ENCODE measurements at regions not wholly inside any gene's neighbourhood (a gene's known extent, or its start where the extent isn't known, plus 50 kb on each side); places are given as distances from the start of the nearest gene placed in this dataset.
"Not testable (repeated sequence)": the region's sequence is repeated elsewhere in the genome, so short reads cannot be mapped to it uniquely, and the experiment has no call there.

- DNase-seq (ENCODE audit: low read depth in 1 of 2, low spot score in 2 of 2): no peak
- Histone ChIP-seq H3K27me3 (replicated peaks) (peaks cover 87% of the 10 kb centered on the region), H3K36me3 (no peaks in the 10 kb centered on the region), H3K4me3 (no peak overlapping the region), H3K4me1 (replicated peaks) (no peaks in the 10 kb centered on the region), H3K9me3 (replicated peaks) (no peaks in the 10 kb centered on the region), H3K27ac (no peak overlapping the region)
These were observed 50.3 kb downstream of the RBFOX3 start for GRCh38 chr17:79560527-79560926.

- Histone ChIP-seq H3K9me3 (replicated peaks) (no peaks in the 10 kb centered on the region), H3K27me3 (replicated peaks) (peaks cover 75% of the 10 kb centered on the region), H3K4me3 (no peak overlapping the region), H3K27ac (no peak overlapping the region), H3K36me3 (no peaks in the 10 kb centered on the region), H3K4me1 (replicated peaks) (no peaks in the 10 kb centered on the region)
- no peak for DNase-seq (ENCODE audit: low read depth in 1 of 2, low spot score in 2 of 2)
These were observed 51.6 kb downstream of the RBFOX3 start for GRCh38 chr17:79559111-79559887.

GRCh38 chr17:79558091-79558900 is 52.6 kb downstream of the RBFOX3 start:
- no peak for DNase-seq (ENCODE audit: low read depth in 1 of 2, low spot score in 2 of 2)
- H3K36me3 ChIP-seq: no peaks in the 10 kb centered on the region
- peaks cover 65% of the 10 kb centered on the region for H3K27me3 ChIP-seq (replicated peaks)
- H3K27ac ChIP-seq: no peak overlapping the region
- no peak overlapping the region for H3K4me3 ChIP-seq
- no peaks in the 10 kb centered on the region for H3K4me1 ChIP-seq (replicated peaks)
- H3K9me3 ChIP-seq (replicated peaks): no peaks in the 10 kb centered on the region

DNA sequence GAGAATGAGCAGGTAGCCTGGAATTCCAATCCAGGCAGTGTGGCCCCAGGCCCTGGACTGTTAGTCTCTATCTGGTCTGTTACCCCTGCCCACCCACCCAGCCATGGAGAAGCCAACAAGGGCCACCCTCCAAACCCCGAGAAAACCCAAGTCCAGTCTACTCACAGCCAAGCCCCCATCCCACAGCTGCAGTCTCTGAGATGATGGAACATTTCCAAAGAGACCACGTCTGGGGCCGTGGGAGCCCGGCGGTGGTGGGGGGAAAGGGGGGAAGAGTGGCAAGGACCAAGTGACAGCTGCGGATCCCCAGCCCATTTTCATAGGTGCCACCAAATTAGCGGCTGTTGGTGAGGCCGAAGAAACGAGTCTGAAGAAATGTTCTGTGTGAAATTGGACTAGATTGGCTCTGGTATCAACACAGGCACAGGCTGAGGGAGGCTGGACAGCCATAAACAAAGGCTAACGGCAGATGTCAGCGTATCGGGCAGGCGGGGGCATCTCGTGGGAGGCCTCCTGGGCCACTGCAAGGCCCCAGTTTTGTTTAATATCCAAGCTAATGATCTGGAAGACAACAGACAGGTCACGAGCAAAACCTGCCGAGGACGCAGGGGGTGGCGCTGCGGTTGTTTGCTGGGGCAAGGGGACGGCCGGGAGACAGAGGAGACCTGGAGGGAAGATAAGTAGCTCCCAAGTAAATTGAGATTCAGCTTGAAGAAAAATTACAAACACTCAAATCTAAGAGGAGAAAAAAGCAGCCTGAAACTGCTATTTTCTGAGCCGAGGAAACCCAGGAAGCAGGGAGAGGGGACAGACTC is 53.4 kb downstream of the RBFOX3 start:
- peaks cover 57% of the 10 kb centered on the region for H3K27me3 ChIP-seq (replicated peaks)

DNA sequence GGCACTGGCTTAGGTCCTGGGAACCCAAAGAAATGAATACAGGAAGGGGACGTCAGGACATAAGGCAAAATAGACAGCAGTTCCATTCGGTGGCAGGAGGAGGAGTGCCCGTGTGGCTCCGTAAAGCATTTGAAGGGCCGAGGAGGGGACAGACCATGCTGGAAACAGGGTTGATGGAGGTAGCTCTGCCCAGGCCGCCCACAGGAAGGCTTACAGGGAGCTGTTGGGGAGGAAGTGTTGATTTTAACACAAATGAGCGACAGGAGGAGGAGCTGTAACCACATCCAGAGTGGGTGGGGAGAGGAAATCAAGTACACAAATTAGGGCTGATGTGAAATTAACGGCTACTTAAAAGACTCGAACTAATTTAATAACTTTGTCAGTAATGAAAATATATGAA is 54.6 kb downstream of the RBFOX3 start:
- Histone ChIP-seq H3K27me3 (replicated peaks) (peaks cover 45% of the 10 kb centered on the region), H3K4me1 (replicated peaks) (no peaks in the 10 kb centered on the region), H3K9me3 (replicated peaks) (no peaks in the 10 kb centered on the region), H3K36me3 (no peaks in the 10 kb centered on the region), H3K27ac (no peak overlapping the region), H3K4me3 (no peak overlapping the region)
- no peak for DNase-seq (ENCODE audit: low read depth in 1 of 2, low spot score in 2 of 2)

More for the DNA sequence above, 53.4 kb downstream of the RBFOX3 start:
- Histone ChIP-seq H3K27ac (no peak overlapping the region), H3K4me3 (no peak overlapping the region), H3K36me3 (no peaks in the 10 kb centered on the region), H3K9me3 (replicated peaks) (no peaks in the 10 kb centered on the region), H3K4me1 (replicated peaks) (no peaks in the 10 kb centered on the region)
- DNase-seq (ENCODE audit: low read depth in 1 of 2, low spot score in 2 of 2): no peak

GRCh38 chr17:79555543-79555942 is 55.3 kb downstream of the RBFOX3 start:
- Histone ChIP-seq H3K9me3 (replicated peaks) (no peaks in the 10 kb centered on the region), H3K36me3 (no peaks in the 10 kb centered on the region)
- DNase-seq (ENCODE audit: low read depth in 1 of 2, low spot score in 2 of 2): no peak

DNA sequence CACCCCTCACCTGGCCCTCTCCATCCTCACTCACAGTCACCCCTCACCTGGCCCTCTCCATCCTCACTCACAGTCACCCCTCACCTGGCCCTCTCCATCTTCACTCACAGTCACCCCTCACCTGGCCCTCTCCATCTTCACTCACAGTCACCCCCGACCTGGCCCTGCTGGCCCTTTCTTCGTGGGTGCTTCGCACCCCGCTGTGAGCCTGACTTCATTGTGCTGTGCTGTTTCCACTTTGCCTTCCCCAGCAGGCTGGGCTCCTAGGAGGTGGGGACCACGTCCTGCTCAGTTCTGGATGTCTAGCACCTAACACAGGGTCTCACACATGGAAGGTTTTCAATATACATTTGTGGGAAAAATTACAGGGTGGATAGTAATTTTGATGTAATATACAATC is 56.5 kb downstream of the RBFOX3 start:
- H3K27me3 ChIP-seq (replicated peaks): peaks cover 41% of the 10 kb centered on the region
- not testable (repeated sequence) for H3K27ac ChIP-seq; H3K36me3 ChIP-seq; H3K9me3 ChIP-seq (replicated peaks); H3K4me1 ChIP-seq (replicated peaks); DNase-seq (ENCODE audit: low read depth in 1 of 2, low spot score in 2 of 2); H3K4me3 ChIP-seq

More at GRCh38 chr17:79555543-79555942, 55.3 kb downstream of the RBFOX3 start:
- H3K27ac ChIP-seq: no peak overlapping the region
- H3K4me1 ChIP-seq (replicated peaks): no peaks in the 10 kb centered on the region
- no peak overlapping the region for H3K4me3 ChIP-seq
- peaks cover 44% of the 10 kb centered on the region for H3K27me3 ChIP-seq (replicated peaks)

GRCh38 chr17:79552824-79553223 is 58.0 kb downstream of the RBFOX3 start:
- Histone ChIP-seq H3K27me3 (replicated peaks) (peaks cover 42% of the 10 kb centered on the region), H3K4me3 (no peak overlapping the region), H3K36me3 (no peaks in the 10 kb centered on the region), H3K4me1 (replicated peaks) (no peaks in the 10 kb centered on the region), H3K9me3 (replicated peaks) (no peaks in the 10 kb centered on the region), H3K27ac (no peak overlapping the region)
- DNase-seq (ENCODE audit: low read depth in 1 of 2, low spot score in 2 of 2): no peak

- no peaks in the 10 kb centered on the region for H3K9me3 ChIP-seq (replicated peaks)
- H3K4me1 ChIP-seq (replicated peaks): no peaks in the 10 kb centered on the region
- H3K27me3 ChIP-seq (replicated peaks): peaks cover 42% of the 10 kb centered on the region
- no peaks in the 10 kb centered on the region for H3K36me3 ChIP-seq
- DNase-seq (ENCODE audit: low read depth in 1 of 2, low spot score in 2 of 2): no peak
- H3K27ac ChIP-seq: no peak overlapping the region
- H3K4me3 ChIP-seq: no peak overlapping the region
These were observed 58.4 kb downstream of the RBFOX3 start for GRCh38 chr17:79552405-79552804.

DNA sequence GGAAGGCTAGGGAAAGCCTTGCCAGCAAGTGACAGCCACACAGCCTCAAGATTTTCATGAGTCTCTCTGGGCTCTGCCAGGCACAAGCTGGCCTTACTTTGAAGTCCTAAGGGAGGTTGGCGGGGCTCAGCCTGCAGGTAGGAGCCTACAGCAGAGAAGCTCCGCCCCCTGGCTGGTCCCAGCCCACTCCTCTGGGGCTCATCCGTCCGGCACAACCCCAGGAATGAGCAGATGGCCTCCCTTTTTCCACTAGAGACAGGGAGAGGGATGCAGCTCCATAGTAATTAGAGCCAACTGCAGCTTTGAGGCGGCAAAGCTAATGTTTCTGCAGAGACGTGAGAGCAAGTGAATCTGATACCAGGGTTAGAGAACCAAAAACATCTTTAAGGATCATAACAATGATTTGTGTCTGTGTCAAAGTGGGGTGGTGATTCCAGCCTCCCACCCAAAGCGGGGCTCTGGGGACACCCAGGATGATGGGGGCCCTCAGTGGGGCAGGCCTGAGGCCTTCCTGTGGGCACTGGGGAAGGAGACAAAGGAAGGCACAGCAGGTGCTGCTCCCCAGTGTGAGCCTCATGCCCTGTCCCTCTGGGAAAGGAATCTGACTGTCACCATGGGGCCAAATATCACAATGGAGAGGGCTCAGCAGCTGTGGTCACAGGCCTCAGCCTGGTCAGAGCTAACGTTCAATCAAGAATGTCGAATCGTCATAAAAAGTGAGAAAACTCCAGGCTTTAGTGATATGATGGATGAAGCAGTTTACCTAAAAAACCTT is 61.5 kb downstream of the RBFOX3 start:
- Histone ChIP-seq H3K27ac (no peak overlapping the region), H3K36me3 (no peaks in the 10 kb centered on the region), H3K27me3 (replicated peaks) (peaks cover 58% of the 10 kb centered on the region), H3K9me3 (replicated peaks) (no peaks in the 10 kb centered on the region), H3K4me3 (no peak overlapping the region), H3K4me1 (replicated peaks) (no peaks in the 10 kb centered on the region)
- DNase-seq (ENCODE audit: low read depth in 1 of 2, low spot score in 2 of 2): no peak

- Histone ChIP-seq H3K9me3 (replicated peaks) (no peaks in the 10 kb centered on the region), H3K27me3 (replicated peaks) (peaks cover 69% of the 10 kb centered on the region), H3K4me1 (replicated peaks) (no peaks in the 10 kb centered on the region), H3K4me3 (no peak overlapping the region), H3K27ac (no peak overlapping the region), H3K36me3 (no peaks in the 10 kb centered on the region)
- DNase-seq (ENCODE audit: low read depth in 1 of 2, low spot score in 2 of 2): no peak
These were observed 62.7 kb downstream of the RBFOX3 start for GRCh38 chr17:79548116-79548515.

DNA sequence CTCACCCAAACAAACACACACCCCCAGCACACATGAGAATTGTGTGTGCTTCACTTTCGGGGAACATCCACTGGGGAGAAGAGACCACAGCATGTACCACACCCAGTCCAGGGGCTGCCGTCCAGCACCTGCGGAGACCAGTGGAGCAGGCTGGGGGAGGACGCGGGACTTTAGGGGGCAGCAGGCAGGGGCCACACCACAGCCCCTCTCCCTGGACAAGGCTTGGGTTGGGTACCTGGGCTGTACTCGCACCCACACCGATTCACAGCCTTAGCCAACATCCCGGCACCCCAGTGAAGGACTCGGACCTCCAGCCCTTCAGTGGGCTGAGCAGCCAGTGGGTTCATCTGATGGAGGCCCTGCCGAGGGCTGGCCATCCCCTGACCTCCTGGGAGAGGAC is 63.3 kb downstream of the RBFOX3 start:
- no peaks in the 10 kb centered on the region for H3K4me1 ChIP-seq (replicated peaks)
- no peak overlapping the region for H3K27ac ChIP-seq
- H3K4me3 ChIP-seq: no peak overlapping the region
- no peaks in the 10 kb centered on the region for H3K9me3 ChIP-seq (replicated peaks)
- H3K36me3 ChIP-seq: no peaks in the 10 kb centered on the region
- DNase-seq (ENCODE audit: low read depth in 1 of 2, low spot score in 2 of 2): no peak
- H3K27me3 ChIP-seq (replicated peaks): peaks cover 74% of the 10 kb centered on the region

DNA sequence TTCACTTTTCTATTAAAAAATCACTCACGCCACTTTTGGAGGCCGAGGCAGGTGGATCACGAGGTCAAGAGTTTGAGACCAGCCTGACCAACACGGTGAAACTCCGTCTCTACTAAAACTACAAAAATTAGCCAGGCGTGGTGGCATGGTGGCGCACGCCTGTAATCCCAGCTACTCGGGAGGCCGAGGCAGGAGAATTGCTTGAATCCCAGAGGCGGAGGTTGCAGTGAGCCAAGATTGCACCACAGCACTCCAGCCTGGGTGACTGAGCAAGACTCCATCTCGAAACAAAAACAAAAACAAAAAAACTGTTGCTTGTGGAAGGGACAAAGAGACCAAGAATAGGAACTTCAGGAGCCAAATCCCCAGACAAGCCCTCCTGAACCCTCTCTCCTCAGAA is 63.7 kb downstream of the RBFOX3 start:
- not testable (repeated sequence) for H3K4me1 ChIP-seq (replicated peaks); H3K9me3 ChIP-seq (replicated peaks); H3K36me3 ChIP-seq; DNase-seq (ENCODE audit: low read depth in 1 of 2, low spot score in 2 of 2); H3K27ac ChIP-seq; H3K4me3 ChIP-seq
- H3K27me3 ChIP-seq (replicated peaks): peaks cover 78% of the 10 kb centered on the region

Measured in SJSA1 (cell line).